ENCODE measurements at regions not wholly inside any gene's neighbourhood (a gene's known extent, or its start where the extent isn't known, plus 50 kb on each side); places are given as distances from the start of the nearest gene placed in this dataset.

- no peak for TF ChIP-seq CTCF (IDR thresholded peaks at IDR 0.05; ENCODE audit: insufficient read depth, low read length, severe bottlenecking)
- DNase-seq (ENCODE audit: low read depth) (no peak), FAIRE-seq (no peak)
- H3K4me3 ChIP-seq (ENCODE audit: low read depth, low read length) = no peak overlapping the region
- H3K27me3 ChIP-seq (ENCODE audit: control insufficient read depth, insufficient read depth, low read length) = no peaks in the 10 kb centered on the region
- H3K36me3 ChIP-seq (ENCODE audit: control insufficient read depth, insufficient read depth, low read length) = no peaks in the 10 kb centered on the region
These were observed 240.4 kb downstream of the ASCL1 start for GRCh38 chr12:103197725-103198388.

- Histone ChIP-seq H3K36me3 (ENCODE audit: control insufficient read depth, insufficient read depth, low read length) (no peaks in the 10 kb centered on the region), H3K27me3 (ENCODE audit: control insufficient read depth, insufficient read depth, low read length) (no peaks in the 10 kb centered on the region), H3K4me3 (ENCODE audit: low read depth, low read length) (no peak overlapping the region)
- no peak for TF ChIP-seq CTCF (IDR thresholded peaks at IDR 0.05; ENCODE audit: insufficient read depth, low read length, severe bottlenecking)
- no peak for FAIRE-seq
- DNase-seq (ENCODE audit: low read depth) = no peak
These were observed 241.0 kb downstream of the ASCL1 start for GRCh38 chr12:103198499-103198898.

GRCh38 chr12:103205906-103206305 lies 248.4 kb downstream of the ASCL1 start:
- Histone ChIP-seq H3K27me3 (ENCODE audit: control insufficient read depth, insufficient read depth, low read length) (no peaks in the 10 kb centered on the region), H3K36me3 (ENCODE audit: control insufficient read depth, insufficient read depth, low read length) (no peaks in the 10 kb centered on the region), H3K4me3 (ENCODE audit: low read depth, low read length) (no peak overlapping the region)
- DNase-seq (ENCODE audit: low read depth) = no peak
- FAIRE-seq = no peak
- no peak for TF ChIP-seq CTCF (IDR thresholded peaks at IDR 0.05; ENCODE audit: insufficient read depth, low read length, severe bottlenecking)

GRCh38 chr12:103207936-103208335 lies 250.5 kb downstream of the ASCL1 start:
- TF ChIP-seq CTCF (IDR thresholded peaks at IDR 0.05; ENCODE audit: insufficient read depth, low read length, severe bottlenecking) = no peak
- DNase-seq (ENCODE audit: low read depth) (no peak), FAIRE-seq (no peak)

GRCh38 chr12:103241184-103241583 lies 254.6 kb downstream of the C12orf42 start:
- no peak for DNase-seq (ENCODE audit: low read depth)
- H3K27me3 ChIP-seq (ENCODE audit: control insufficient read depth, insufficient read depth, low read length) = no peaks in the 10 kb centered on the region
- H3K36me3 ChIP-seq (ENCODE audit: control insufficient read depth, insufficient read depth, low read length) = no peaks in the 10 kb centered on the region
- no peak overlapping the region for H3K4me3 ChIP-seq (ENCODE audit: low read depth, low read length)
- no peak for TF ChIP-seq CTCF (IDR thresholded peaks at IDR 0.05; ENCODE audit: insufficient read depth, low read length, severe bottlenecking)
- no peak for FAIRE-seq

More at GRCh38 chr12:103207936-103208335, 250.5 kb downstream of the ASCL1 start:
- H3K27me3 ChIP-seq (ENCODE audit: control insufficient read depth, insufficient read depth, low read length) = no peaks in the 10 kb centered on the region
- no peaks in the 10 kb centered on the region for H3K36me3 ChIP-seq (ENCODE audit: control insufficient read depth, insufficient read depth, low read length)
- H3K4me3 ChIP-seq (ENCODE audit: low read depth, low read length) = no peak overlapping the region

- no peaks in the 10 kb centered on the region for H3K36me3 ChIP-seq (ENCODE audit: control insufficient read depth, insufficient read depth, low read length)
- TF ChIP-seq CTCF (IDR thresholded peaks at IDR 0.05; ENCODE audit: insufficient read depth, low read length, severe bottlenecking) = no peak
- no peaks in the 10 kb centered on the region for H3K27me3 ChIP-seq (ENCODE audit: control insufficient read depth, insufficient read depth, low read length)
- no peak overlapping the region for H3K4me3 ChIP-seq (ENCODE audit: low read depth, low read length)
- DNase-seq (ENCODE audit: low read depth) = no peak
- FAIRE-seq = no peak
These were observed 251.2 kb downstream of the C12orf42 start for GRCh38 chr12:103244596-103244995.

All from bronchial epithelial cell (primary cell).